ENCODE measurements at regions not wholly inside any gene's neighbourhood (a gene's known extent, or its start where the extent isn't known, plus 50 kb on each side); places are given as distances from the start of the nearest gene placed in this dataset.
A peak's percentile ranks its signal among the peaks of the same experiment; 100 is the strongest.

DNA sequence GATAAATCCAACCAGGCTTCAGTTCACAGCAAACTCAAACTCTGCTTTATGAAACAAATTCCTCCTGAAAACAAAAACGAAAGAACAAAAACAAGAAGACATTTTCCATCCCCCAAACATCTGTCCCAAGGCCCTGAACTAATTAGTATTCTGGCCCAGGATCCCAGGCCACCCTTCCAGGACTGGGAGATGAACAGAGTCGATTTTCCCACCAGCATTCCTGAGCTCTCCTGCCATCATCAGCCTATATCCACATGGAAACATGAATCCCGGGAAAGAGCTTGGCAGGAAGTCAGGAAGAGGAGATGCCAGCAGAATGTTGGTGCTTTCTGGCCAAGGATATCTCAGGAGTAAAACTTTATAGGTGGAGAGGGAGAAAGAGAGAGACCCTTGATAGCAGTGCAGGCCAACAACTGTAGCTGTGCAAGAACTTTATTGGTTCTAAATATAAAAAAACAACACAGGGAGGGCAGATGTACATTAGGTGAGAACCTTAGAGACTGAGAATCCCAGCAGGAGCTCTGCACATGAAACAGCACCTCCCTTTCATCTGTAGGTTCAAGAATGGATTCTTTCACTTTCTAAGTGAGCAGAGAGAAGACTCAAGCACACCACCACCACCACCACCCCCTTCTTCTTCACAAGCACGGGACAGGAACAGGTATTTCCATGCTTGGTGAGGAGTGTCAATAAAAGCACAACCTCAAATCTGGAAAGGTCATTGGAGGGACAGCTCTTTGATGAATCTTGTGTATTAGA, 190.7 kb upstream of the TAS2R1 start:
- no peak overlapping the region for H3K4me3 ChIP-seq (ENCODE audit: insufficient read depth, low read depth, low read length)
- no peak overlapping the region for H3K9ac ChIP-seq (ENCODE audit: low read depth, low read length)
- ChIA-PET CTCF (interaction anchor here (0.9 kb wide), 1 partner anchor 12 kb away, joined by 3 read pairs; no protein-coding TSS in a partner anchor), POLR2A (ENCODE audit: unreplicated experiment) (no interaction called here)
- H2BK15ac ChIP-seq (ENCODE audit: low read depth, low read length), result no peak overlapping the region
- no peak overlapping the region for H3K27ac ChIP-seq (ENCODE audit: insufficient read depth, low read length)
- in situ Hi-C loops (cut with MboI; ENCODE audit: low sequenced_read_pairs), result no loop called here
- H2BK5ac ChIP-seq (ENCODE audit: low read depth, low read length, poor library complexity, severe bottlenecking), result no peak overlapping the region
- intact Hi-C loops (cut with micrococcal nuclease), result no loop called here
- H3K9me1 ChIP-seq (ENCODE audit: insufficient read depth, low read length), result no peaks in the 10 kb centered on the region
- H4K8ac ChIP-seq (ENCODE audit: low read depth in 2 of 2, low read length in 2 of 2), result no peak overlapping the region
- H3K18ac ChIP-seq (ENCODE audit: low read depth, low read length), result no peak overlapping the region
- no peak overlapping the region for H3K56ac ChIP-seq (ENCODE audit: extremely low read depth, insufficient read depth, low read length)
- no peaks in the 10 kb centered on the region for H3K36me3 ChIP-seq (ENCODE audit: control insufficient read depth, insufficient read depth, low read length)
- DNase-seq, result peak; percentile 13
- no peaks in the 10 kb centered on the region for H3K4me1 ChIP-seq (ENCODE audit: control insufficient read depth, insufficient read depth, low read length)
- ATAC-seq (ENCODE audit: low read depth), result 0 out of 2 replicates have a peak, but pooled peaks have one; percentile 14
- dilution Hi-C loops (cut with HindIII; ENCODE audit: low sequenced_read_pairs, unreplicated experiment), result no loop called here
- H3K4me2 ChIP-seq (ENCODE audit: low read depth, low read length), result 0 out of 2 replicates have a peak overlapping the region, but pooled peaks have one; percentile 48
- H3K14ac ChIP-seq (replicated peaks; ENCODE audit: low read depth, low read length), result 0 out of 2 replicates have a peak overlapping the region, but pooled peaks have one; percentile 68
- no peak overlapping the region for H2AK9ac ChIP-seq (replicated peaks; ENCODE audit: low read depth, low read length, poor library complexity)
- no peak overlapping the region for H2AK5ac ChIP-seq (ENCODE audit: low read depth, low read length)
- H4K91ac ChIP-seq (ENCODE audit: insufficient read depth, low read depth, low read length), result no peak overlapping the region
- no peak overlapping the region for H3K4ac ChIP-seq (ENCODE audit: low read depth, low read length)
- H3K9me3 ChIP-seq (ENCODE audit: control insufficient read depth, insufficient read depth, low read length), result no peaks in the 10 kb centered on the region
- WGBS, 2 experiments (ENCODE audit: extremely low coverage in 2 of 2, insufficient read length in 1 of 2), result no CpG with 5 or more reads among the region's 4 CpGs
- peak overlapping the region; percentile 53 for H2AFZ ChIP-seq (replicated peaks; ENCODE audit: low read length, poor library complexity)
- no peaks in the 10 kb centered on the region for H3K79me1 ChIP-seq (ENCODE audit: low read depth in 1 of 2, low read length in 2 of 2)
- no peak overlapping the region for H4K5ac ChIP-seq (ENCODE audit: low read depth, low read length)
- no peaks in the 10 kb centered on the region; the same call in 1 of the 2 replicates for H3K27me3 ChIP-seq (ENCODE audit: control insufficient read depth, insufficient read depth, low read length)
- H2BK20ac ChIP-seq (ENCODE audit: low read depth, low read length), result no peak overlapping the region
- no TSS peak for BruUV-seq (replicated peaks)
- H4K20me1 ChIP-seq (ENCODE audit: insufficient read depth, low read length), result no peaks in the 10 kb centered on the region
- peak overlapping the region; percentile 36; the same call in 1 of the 2 replicates for H2BK120ac ChIP-seq (ENCODE audit: low read depth, low read length)
- no peak for TF ChIP-seq CEBPB (IDR thresholded peaks at IDR 0.05; ENCODE audit: low read depth, low read length)
- TF ChIP-seq SMC3 (IDR thresholded peaks at IDR 0.05; ENCODE audit: low read depth, low read length), result no peak
- TF ChIP-seq CHD1 (IDR thresholded peaks at IDR 0.05; ENCODE audit: low read depth, low read length), result no peak
- no peak for TF ChIP-seq MAFK (IDR thresholded peaks at IDR 0.05; ENCODE audit: low read depth, low read length)
- TF ChIP-seq, protein P1, sequence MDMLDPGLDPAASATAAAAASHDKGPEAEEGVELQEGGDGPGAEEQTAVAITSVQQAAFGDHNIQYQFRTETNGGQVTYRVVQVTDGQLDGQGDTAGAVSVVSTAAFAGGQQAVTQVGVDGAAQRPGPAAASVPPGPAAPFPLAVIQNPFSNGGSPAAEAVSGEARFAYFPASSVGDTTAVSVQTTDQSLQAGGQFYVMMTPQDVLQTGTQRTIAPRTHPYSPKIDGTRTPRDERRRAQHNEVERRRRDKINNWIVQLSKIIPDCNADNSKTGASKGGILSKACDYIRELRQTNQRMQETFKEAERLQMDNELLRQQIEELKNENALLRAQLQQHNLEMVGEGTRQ (IDR thresholded peaks at IDR 0.05; ENCODE audit: low read depth, low read length), result no peak
- H3K23ac ChIP-seq (ENCODE audit: low read depth, low read length), result no peak overlapping the region

All from IMR-90 (cell line).